DMS53 treated with DMSO at 0.1 percent for 48 hours (cell line): ENCODE measurements at regions not wholly inside any gene's neighbourhood (a gene's known extent, or its start where the extent isn't known, plus 50 kb on each side); places are given as distances from the start of the nearest gene placed in this dataset.
A peak's percentile ranks its signal among the peaks of the same experiment; 100 is the strongest.

ENCODE experiments used
- DNase-seq: peaks from one replicate; lab custom pipeline; 2025; ENCODE audit not compliant: unreplicated experiment; lab: John Stamatoyannopoulos, UW

DNA sequence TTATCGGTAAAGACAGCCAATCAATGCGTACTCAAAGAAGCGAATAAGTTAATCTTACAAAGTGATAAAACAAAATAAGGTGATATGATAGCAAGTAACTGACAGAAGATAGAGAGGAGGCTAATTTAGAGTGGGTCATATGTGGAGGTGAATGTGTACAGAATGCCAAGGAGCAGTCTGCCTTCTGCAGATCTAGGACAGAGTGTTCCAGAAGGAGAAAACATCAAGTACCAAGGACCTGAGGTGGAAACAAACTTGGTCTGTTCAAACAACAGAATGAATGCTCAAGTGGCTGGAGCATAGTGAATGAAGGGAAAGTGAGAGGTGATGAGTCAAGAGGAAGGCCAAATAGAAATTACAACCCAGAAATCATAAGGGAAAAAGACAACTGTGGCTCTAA is 170.3 kb upstream of the BMP4 start:
- no peak for DNase-seq

DNA sequence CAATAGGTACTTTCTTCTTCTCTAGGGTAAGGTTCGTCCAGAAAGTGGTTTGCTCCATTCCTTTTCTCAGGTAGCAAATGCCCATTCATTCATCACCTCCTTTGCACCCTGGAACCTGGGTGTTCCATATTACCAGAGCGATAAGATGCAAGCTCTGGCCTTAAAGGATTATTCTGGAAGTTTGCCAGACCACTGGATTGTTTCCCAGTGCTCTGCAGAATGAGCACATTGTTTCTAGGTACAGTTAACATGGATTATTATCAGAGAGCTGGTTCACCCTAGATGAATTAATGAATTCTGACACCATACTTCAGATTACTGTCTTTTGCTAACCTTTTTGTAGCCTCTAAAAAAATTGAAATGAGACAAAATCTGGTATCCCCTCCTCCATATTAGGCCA is 170.9 kb upstream of the BMP4 start:
- DNase-seq = no peak

DNA sequence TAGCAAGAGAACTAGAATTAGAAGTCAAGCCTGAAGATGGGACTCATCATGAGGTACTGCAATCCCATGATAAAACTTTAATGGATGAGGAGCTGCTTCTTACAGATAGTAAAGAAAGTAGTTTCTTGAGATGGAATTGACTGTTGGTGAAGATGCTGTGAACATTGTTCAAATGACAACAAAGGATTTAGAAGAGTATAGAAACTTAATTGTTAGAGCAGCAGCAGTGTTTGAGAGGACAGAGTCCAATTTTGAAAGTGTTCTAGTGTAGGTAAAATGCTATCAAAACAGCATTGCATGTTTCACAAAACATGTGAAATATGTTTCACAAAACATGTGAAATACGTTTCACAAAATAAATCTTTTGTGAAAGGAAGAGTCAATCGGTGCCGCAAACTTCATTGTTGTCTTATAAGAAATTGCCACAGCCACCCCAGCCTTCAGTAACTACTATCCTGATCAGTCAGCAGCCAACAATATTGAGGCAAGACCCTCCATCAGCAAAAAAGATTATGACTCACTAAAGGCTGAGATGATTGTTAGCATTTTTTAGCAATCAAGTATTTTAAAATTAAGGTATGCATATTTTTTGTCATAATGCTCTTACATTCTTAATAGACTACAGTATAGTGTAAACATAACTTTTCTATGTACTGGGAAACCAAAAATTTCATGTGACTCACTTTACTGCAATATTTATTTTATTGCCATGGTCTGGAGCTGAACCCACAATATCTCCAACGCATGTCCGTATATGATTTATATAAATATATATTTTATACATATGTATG is 173.4 kb upstream of the BMP4 start:
- no peak for DNase-seq

DNA sequence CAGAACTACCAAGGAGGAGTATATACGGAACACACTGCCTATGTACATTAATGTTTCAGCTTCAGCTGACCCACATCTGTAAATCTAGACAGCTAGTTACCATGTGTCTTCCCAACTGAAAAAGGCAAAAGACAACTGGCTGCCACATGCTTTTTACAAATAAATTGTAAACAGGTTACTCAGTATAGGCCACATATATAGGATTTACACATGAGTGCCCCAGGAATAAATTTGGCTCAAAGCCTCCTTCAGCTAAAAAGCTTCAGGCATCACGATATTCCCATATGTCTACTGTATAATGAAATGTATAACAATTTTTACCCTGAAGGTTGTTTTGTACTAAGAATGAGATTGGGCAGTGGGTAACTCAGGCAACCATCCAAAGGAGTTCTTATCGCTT is 175.9 kb upstream of the BMP4 start:
- no peak for DNase-seq

DNA sequence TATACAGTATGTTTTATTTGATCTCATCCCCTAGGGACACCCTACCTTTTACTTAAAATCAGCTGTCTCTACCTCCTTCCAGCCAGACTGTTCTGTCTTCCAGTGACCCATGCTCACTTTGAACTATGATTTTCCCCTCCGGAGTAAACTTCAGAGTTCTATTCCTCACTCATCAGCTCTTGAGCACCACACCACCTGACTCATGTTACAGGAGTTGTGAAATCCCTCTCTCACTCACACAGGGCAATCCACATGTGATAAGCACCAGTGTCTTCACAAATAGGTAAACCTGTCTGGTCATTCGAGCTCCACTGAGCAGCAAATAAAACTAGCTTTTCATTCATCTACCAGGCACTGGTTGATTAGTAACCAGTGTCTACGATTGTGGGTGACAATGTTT is 177.3 kb upstream of the BMP4 start:
- DNase-seq = peak; percentile 61

DNA sequence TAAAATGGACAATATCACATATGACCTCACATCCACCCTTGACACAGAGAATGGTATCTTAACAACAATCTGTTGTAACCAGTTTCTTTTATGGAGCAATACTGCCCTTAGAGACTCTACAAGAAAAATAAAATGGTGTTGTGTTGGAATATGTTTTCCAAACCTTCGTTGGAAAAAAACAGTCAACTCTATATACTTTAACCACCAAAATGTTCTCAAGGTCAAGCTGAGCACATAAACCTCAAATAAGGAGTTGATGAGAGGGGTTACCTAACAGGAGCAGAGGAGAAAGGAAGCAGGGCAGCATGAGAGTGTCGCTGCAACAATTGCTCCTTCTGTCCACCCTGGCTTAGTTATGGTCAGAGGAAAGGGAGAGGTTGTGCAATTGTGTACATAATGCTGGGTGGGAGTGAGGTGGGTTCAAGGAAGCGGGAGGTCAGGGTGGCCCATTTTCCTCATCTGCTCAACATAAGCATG is 179.2 kb upstream of the BMP4 start:
- no peak for DNase-seq

DNA sequence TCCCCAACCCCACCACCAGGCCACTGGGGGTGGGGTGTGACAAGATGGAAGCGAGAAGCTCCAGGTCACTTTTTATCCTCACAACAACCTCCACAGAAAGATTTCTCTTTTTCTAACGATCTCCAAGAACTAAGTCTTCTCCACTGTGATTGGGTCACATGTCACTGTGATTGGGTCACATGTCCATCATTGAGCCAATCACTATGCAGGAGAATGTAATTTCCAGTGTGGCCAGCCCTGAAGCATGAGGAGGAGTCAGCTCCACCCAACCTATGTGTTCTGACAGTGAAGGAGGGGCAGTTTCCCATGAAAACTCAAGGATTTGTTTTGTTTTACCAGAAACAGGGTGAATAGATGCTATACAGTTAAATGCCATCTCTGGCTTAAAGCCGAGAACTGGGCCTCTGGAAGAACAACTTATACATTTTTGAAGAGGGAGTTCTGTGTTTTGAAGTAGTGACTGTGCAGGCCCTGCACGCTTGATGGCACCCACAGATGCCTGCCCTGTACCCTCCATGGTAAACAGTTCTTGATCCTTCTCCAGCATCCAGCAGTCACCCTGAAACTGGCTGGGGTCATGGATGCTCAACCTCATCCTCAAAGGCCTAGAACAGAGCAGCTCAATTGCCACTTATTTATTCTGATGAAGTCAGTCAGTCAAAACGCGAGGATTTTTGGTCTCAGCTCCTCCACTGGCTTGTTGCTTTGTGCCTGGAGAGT is 180.4 kb upstream of the BMP4 start:
- DNase-seq = no peak

DNA sequence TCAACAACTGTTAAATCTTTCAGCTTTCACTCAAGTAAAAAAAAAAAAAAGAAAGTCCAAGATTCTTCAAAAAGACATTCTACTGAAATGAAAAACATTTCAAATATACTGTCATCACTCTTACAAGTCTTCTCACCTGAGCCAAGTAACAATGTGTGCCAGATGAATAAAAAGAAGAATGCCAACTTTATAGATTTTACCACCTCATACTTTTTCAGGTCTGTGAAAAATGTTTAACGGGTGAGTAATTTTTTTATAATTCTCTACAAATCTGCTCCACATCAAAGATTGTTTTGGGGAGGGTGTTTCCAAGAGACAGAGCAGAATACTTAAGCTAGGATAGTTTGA is 181.0 kb upstream of the BMP4 start:
- no peak for DNase-seq

DNA sequence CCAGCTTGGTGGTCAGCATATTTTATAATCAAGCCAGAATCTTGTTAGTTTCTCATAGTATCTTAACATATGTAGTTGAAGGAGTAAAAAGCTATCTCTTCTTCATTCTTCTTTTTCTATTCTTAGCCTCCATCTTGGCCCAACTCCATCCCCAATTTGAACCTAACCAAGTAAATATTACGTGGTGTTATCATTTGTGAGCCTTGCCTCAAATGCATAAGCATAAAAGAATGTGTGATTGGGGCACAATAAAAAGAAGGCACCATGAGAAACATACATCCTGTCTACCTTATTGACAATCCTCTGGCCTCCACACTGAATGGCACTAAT is 181.4 kb upstream of the BMP4 start:
- no peak for DNase-seq

DNA sequence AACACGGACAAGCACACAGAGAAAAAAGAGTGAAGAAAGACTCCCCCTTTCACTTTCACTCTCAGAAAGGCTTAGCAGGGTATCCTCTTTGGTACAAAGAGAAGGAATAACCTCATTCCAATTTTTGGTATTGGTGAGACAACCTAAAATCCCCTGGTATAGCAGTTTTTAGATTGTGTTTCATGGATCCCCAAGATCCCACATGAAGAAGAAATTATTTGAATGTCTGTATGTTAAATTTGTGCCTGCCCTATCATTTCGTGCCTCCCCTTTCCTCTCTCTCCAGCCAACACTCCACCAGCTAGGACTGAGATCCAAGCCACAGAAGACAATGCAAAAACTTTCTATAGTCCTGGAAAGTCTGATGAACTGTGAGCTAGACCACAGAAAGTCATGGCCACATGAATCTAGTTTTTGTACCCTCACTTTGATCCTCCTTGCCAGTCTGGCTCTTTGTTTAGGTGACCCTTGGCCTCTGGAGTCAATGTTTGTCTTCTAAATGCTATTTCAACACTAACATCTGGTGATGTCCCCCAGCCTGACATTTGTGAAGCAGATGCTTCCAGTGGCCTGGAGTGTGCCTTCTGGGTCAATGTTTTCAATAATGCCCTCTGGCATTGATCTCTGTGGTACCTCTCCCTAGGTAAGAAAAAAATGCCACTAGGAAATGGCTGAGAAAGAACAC is 181.9 kb upstream of the BMP4 start:
- DNase-seq = peak; percentile 46

DNA sequence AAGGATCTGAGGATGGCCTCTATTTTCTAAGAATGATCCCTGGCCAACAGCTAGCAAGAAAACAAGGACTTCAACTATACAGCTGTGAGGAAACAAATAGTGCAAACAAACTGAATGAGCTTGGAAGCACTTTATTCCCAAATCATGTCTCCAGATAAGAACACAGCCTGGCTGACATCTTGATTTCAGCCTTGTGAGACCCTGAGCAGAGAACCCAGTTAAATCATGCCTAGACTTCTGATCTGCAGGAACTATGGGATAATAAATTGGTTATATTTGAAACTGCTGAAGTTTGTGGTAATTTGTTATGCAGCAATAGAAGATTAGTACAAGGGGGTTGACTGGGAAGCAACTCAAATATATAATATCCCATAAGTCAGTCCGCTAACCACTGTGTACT is 183.9 kb upstream of the BMP4 start:
- DNase-seq = no peak

DNA sequence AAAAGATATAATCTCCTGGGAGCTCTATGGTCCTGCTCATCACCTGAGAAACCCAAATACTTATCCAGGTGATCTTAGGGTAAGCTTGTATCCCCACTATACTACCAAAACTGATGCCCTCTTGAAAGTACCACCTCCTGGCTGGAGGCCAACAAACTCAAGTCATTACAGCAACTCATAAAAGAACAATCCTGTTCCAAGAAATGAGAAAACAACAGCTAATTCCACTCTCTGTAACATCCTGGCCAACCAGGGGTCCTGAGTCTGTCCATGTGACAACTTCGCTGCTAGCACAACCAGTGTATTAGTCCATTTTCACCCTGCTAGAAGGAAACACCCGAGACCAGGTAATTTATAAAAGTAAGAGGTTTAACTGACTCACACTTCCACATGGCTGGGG is 190.0 kb upstream of the BMP4 start:
- no peak for DNase-seq

DNA sequence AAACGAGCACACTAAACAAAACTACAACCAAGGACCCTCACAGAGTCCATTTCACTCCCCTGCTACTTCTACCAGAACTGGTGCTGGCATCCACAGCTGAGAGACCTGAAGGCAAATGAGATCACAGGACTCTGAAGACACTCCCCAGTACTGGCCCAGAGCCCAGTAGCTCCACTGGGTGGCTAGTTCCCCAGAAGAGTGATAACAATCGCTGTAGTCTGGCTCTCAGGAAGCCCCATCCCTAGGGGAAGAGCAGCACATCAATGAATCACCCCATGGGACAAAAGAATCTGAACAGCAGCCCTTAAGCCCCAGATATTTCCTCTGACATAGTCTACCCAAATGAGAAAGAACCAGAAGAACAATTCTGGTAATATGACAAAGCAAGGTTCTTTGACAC is 190.7 kb upstream of the BMP4 start:
- no peak for DNase-seq

DNA sequence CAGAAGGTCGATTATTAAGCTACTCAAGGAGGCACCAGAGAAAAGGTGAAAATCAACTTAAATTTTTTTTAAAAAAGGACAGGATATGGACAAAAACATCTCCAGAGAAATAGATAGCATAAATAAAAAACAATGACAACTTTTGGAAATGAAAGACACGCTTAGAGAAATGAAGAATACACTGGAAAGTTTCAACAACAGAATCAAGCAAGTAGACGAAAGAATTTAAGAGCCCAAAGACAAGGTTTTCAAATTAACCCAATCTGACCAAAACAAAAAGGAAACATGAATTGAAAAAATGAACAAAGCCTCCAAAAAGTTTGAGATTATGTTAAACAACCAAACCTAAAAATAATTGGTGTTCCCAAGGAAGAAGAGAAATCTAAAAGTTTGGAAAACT is 191.1 kb upstream of the BMP4 start:
- DNase-seq = no peak

DNA sequence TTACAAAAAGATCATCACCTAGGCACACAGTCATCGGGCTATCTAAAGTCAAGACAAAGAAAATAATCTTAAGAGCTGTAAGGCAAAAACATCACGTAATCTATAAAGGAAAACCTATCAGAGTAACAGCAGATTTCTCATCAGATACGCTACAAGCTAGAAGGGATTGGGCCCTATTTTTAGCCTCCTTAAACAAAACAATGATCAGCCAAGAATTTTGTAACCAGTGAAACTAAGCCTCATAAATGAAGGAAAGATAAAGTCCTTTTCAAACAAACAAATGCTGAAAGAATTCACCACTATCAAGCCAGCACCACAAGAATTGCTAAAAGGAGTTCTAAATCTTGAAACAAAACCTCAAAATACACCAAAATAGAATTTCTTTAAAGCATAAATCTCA is 191.6 kb upstream of the BMP4 start:
- DNase-seq = no peak

DNA sequence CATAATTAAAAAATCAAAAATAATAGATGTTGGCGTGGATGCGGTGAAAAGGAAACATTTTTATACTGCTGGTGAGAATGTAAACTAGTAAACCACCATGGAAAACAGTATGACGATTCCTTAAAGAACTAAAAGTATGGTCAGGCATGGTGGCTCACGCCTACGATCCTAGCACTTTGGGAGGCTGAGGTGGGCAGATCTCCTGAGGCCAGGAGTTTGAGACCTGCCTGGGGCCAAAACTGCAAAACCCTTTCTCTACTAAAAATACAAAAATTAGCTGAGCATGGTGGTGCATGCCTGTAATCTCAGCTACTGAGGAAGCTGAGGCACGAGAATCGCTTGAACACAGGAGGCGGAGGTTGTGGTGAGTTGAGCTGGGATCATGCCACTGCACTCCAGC is 195.7 kb upstream of the BMP4 start:
- DNase-seq = no peak

DNA sequence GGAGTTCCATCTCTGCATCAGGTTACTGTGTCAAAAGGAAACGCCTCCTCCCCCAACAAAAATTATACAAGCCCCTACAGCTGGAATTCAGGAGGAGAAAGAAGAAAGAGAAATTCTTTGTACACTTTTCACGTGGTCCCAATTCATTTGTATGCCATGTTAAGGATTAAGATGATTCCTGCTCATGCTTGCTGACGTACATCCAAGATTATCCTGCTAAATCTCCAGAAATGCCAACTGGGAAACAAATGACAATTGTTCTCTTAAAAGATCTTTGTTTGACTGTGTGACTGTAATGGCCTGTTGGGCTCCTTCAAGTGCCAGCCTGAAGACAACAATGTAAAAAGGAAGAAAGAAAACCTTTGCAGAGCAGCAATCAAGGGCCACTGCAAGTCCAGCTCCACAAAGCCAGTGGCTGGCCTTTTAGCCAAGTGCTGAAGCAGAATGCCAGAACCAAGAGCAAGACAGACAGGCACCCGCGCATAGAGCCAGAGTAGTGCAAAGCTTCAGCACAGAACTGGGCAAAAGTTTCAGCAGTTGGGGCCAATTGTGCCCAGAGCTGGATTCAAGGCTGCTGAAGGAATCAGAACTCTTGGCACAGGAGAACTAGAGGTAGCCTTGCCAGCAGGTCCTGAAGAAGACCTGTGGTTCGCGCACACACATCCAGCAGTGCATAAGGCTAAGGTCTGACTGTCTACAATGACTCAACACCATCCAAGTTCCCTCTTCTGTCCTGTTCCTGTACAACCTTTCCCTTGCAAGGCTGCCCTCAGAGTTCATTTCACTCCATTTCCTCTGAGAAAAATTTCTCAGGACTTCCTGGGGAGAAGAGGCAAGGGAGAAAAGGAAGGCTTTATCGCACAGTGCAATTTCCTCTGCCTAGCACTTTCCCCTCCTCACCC is 209.7 kb upstream of the BMP4 start:
- DNase-seq = no peak

DNA sequence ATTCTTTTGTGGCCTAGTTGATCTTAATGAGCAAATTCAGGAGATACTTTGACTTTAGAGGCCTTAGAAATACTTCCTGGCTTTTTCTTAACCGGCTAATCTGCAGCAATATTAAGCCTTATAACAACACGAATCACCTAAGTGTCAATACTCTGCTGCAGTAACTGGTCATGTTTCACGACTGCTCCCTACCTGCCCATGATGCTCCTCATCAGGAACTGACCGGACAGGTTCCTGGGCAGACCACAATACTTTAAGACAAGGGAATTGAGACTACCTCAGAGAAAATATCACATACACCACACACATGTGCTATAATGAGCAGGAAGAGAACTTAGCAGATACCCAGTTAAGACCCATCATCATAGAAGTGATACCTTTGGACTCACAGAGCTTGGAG is 211.9 kb upstream of the BMP4 start:
- DNase-seq = peak; percentile 34

DNA sequence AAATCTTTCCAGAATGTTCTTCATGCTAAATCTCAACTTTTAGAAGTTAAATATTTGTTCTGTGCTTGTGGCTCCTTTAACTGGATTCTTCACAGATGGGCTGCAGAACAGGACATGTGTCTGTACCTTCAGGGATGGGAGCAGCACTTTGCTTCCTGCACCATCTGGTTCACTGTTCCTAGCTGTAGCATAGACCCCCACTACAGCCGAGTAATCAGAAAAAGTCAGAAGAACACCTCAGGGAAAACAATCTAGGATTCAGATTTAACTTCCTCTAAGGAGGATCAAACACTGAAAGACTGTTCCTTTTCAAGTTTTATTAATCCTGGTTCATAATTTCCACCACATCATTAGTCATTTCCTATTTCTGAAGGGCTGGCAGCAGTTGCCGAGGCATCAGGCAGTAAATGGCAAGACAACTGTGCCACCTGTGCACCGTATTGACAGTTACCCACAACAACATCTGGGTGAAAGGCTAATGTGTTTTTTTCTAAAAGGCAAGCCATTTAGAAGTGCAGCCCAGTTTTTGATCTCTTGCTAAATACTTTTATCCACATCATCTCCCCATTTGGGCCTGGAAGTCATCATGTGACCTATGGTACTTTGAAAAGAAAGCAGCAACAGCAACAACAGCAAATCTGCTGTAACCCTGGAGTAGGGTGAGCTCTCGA is 212.8 kb upstream of the BMP4 start:
- no peak for DNase-seq

DNA sequence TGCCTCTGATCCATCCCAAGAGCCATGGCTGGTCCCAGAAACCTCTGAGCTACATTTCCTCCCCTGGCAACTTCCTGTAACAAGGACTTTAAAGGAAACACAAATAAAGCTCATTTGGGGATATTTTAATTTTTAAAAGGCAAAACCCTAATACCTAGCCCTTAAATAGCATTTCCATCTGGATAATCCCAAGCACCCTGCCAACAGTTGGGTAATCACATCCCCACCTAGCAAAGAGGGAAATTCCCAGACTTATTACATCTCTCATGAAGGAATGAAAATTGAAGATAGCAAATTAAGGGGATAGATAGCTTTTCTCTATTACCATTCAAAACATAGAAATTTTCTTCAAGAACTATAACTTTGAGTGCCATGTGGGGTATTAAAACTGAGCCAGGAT is 213.7 kb upstream of the BMP4 start:
- no peak for DNase-seq

DNA sequence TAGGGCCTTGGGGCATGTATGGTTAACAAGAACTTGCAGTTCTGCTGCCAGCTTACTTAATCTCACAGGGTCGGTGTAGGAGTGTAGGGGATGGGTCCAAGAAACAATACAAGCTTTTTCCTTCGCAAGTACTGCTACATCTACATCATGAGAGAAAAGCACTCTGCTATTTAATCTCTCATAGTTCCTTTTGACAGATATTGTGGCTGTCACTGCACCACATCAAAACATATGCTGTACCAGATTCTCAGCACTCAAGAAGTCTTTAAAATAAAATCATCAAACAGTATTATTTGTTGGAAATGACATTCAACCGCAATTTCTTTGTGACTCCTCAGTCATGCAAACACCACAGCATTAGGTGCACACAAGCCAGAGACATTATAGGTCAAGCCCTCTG is 215.5 kb upstream of the BMP4 start:
- DNase-seq = no peak
